ENCODE measurements at regions not wholly inside any gene's neighbourhood (a gene's known extent, or its start where the extent isn't known, plus 50 kb on each side); places are given as distances from the start of the nearest gene placed in this dataset.

- TF ChIP-seq TAF1 (IDR thresholded peaks at IDR 0.05; ENCODE audit: borderline replicate concordance, insufficient read depth, low read length) (no peak), SIN3A (IDR thresholded peaks at IDR 0.05; ENCODE audit: borderline replicate concordance, insufficient read depth, low read length) (no peak)
Measured at GRCh38 chr2:5766056-5766455, 73.9 kb downstream of the SOX11 start.

- no peak for TF ChIP-seq FOXP2 (optimal IDR thresholded peaks at IDR 0.05; ENCODE audit: borderline replicate concordance, extremely low read depth, extremely low read length, insufficient read depth)
- TF ChIP-seq, protein P1, sequence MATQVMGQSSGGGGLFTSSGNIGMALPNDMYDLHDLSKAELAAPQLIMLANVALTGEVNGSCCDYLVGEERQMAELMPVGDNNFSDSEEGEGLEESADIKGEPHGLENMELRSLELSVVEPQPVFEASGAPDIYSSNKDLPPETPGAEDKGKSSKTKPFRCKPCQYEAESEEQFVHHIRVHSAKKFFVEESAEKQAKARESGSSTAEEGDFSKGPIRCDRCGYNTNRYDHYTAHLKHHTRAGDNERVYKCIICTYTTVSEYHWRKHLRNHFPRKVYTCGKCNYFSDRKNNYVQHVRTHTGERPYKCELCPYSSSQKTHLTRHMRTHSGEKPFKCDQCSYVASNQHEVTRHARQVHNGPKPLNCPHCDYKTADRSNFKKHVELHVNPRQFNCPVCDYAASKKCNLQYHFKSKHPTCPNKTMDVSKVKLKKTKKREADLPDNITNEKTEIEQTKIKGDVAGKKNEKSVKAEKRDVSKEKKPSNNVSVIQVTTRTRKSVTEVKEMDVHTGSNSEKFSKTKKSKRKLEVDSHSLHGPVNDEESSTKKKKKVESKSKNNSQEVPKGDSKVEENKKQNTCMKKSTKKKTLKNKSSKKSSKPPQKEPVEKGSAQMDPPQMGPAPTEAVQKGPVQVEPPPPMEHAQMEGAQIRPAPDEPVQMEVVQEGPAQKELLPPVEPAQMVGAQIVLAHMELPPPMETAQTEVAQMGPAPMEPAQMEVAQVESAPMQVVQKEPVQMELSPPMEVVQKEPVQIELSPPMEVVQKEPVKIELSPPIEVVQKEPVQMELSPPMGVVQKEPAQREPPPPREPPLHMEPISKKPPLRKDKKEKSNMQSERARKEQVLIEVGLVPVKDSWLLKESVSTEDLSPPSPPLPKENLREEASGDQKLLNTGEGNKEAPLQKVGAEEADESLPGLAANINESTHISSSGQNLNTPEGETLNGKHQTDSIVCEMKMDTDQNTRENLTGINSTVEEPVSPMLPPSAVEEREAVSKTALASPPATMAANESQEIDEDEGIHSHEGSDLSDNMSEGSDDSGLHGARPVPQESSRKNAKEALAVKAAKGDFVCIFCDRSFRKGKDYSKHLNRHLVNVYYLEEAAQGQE (IDR thresholded peaks at IDR 0.05; ENCODE audit: insufficient read depth in 1 of 2, low read depth in 2 of 2, low read length in 2 of 2): no peak
- TF ChIP-seq POLR2AphosphoS5 (IDR thresholded peaks at IDR 0.05; ENCODE audit: low read depth, low read length): no peak
- no peak for TF ChIP-seq SIN3A (IDR thresholded peaks at IDR 0.05; ENCODE audit: borderline replicate concordance, insufficient read depth, low read length)
- TF ChIP-seq TAF1 (IDR thresholded peaks at IDR 0.05; ENCODE audit: borderline replicate concordance, insufficient read depth, low read length): no peak
Measured at GRCh38 chr2:5766561-5766960, 74.4 kb downstream of the SOX11 start.

DNA sequence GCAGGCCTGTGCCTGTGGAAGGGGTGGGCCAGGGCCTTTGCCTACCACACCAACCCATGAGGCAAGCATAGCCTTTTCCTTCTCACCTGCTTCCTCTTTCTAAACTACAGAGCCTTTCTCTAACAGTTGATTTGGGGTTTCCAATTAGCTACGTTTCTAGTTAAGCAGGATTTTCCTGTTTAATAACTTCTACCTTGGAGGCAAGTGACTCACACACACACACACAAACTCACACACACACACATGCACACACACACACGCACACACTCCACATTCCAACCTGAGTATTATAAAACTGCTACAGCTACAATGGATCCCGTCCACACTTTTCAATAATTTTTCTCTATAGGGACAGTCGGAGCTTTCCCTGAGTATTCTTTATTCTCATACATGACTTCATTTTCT is 84.9 kb downstream of the SOX11 start:
- TF ChIP-seq SIN3A (IDR thresholded peaks at IDR 0.05; ENCODE audit: borderline replicate concordance, insufficient read depth, low read length) (no peak), POLR2AphosphoS5 (IDR thresholded peaks at IDR 0.05; ENCODE audit: low read depth, low read length) (no peak), TAF1 (IDR thresholded peaks at IDR 0.05; ENCODE audit: borderline replicate concordance, insufficient read depth, low read length) (no peak), FOXP2 (optimal IDR thresholded peaks at IDR 0.05; ENCODE audit: borderline replicate concordance, extremely low read depth, extremely low read length, insufficient read depth) (no peak)
- TF ChIP-seq, protein P1 (IDR thresholded peaks at IDR 0.05; ENCODE audit: insufficient read depth in 1 of 2, low read depth in 2 of 2, low read length in 2 of 2): no peak

- TF ChIP-seq, protein P1 (IDR thresholded peaks at IDR 0.05; ENCODE audit: insufficient read depth in 1 of 2, low read depth in 2 of 2, low read length in 2 of 2): no peak
- TF ChIP-seq TAF1 (IDR thresholded peaks at IDR 0.05; ENCODE audit: borderline replicate concordance, insufficient read depth, low read length): no peak
- TF ChIP-seq POLR2AphosphoS5 (IDR thresholded peaks at IDR 0.05; ENCODE audit: low read depth, low read length): no peak
- no peak for TF ChIP-seq FOXP2 (optimal IDR thresholded peaks at IDR 0.05; ENCODE audit: borderline replicate concordance, extremely low read depth, extremely low read length, insufficient read depth)
- no peak for TF ChIP-seq SIN3A (IDR thresholded peaks at IDR 0.05; ENCODE audit: borderline replicate concordance, insufficient read depth, low read length)
Measured at GRCh38 chr2:5781679-5782078, 89.5 kb downstream of the SOX11 start.

DNA sequence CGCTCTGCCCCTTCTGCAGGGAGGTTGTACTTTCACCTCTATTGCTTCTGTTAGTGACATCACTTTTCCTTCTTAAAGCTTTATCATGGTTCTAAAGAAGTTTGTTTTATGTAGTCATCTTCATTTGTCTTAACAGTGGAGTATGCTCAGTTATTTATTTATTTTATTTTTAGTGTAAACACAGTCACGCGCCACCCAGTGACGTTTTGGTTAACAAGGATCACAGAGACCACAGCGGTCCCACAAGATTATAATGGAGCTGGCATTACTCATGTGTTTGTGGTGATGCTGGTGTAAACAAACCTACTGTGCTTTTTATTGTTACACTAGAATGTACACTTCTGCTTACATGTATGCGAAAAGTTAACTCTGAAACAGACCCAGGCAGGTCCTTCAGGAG is 89.9 kb downstream of the SOX11 start:
- TF ChIP-seq FOXP2 (optimal IDR thresholded peaks at IDR 0.05; ENCODE audit: borderline replicate concordance, extremely low read depth, extremely low read length, insufficient read depth) (no peak), POLR2AphosphoS5 (IDR thresholded peaks at IDR 0.05; ENCODE audit: low read depth, low read length) (no peak), SIN3A (IDR thresholded peaks at IDR 0.05; ENCODE audit: borderline replicate concordance, insufficient read depth, low read length) (no peak), TAF1 (IDR thresholded peaks at IDR 0.05; ENCODE audit: borderline replicate concordance, insufficient read depth, low read length) (no peak)
- TF ChIP-seq, protein P1 (IDR thresholded peaks at IDR 0.05; ENCODE audit: insufficient read depth in 1 of 2, low read depth in 2 of 2, low read length in 2 of 2): no peak

All from PFSK-1 (cell line).